ENCODE measurements at regions not wholly inside any gene's neighbourhood (a gene's known extent, or its start where the extent isn't known, plus 50 kb on each side); places are given as distances from the start of the nearest gene placed in this dataset.

DNA sequence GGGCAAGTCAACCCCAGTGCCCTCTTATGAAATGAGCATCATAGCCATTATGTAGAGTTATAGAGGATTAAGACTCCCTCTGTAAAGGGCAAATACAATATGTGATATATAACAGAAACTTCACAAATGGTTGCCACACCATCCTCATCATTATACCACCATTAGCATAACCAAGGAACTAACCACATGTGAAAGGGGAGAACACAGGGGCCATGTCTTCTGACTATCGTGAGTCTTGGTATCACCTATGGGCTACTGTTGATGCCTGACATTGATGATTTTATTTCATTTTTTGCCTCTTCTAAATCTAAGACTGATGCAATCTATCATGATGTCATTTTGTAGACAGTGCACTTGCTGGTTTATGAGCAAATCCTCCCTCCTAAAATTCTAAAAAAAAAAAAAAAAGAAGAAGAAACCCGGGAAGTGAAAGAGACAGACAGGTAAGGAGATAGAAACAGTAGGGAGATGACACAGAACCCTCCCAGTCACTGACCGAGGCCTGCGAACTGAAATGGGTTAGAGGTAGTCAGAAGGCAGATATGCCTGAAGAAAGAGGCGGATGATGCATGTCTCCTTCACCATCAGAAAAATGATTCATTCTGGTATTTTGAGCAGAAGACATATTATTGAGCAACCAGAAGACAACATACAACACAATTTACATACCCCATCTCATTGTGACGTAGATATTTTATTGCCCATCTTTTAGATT is 266.0 kb downstream of the DMAC1 start:
- TF ChIP-seq, protein P1, sequence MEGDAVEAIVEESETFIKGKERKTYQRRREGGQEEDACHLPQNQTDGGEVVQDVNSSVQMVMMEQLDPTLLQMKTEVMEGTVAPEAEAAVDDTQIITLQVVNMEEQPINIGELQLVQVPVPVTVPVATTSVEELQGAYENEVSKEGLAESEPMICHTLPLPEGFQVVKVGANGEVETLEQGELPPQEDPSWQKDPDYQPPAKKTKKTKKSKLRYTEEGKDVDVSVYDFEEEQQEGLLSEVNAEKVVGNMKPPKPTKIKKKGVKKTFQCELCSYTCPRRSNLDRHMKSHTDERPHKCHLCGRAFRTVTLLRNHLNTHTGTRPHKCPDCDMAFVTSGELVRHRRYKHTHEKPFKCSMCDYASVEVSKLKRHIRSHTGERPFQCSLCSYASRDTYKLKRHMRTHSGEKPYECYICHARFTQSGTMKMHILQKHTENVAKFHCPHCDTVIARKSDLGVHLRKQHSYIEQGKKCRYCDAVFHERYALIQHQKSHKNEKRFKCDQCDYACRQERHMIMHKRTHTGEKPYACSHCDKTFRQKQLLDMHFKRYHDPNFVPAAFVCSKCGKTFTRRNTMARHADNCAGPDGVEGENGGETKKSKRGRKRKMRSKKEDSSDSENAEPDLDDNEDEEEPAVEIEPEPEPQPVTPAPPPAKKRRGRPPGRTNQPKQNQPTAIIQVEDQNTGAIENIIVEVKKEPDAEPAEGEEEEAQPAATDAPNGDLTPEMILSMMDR (conservative IDR thresholded peaks at IDR 0.05; ENCODE audit: low read length) = no peak
- TF ChIP-seq EZH2phosphoT487 (IDR thresholded peaks at IDR 0.05; ENCODE audit: borderline replicate concordance) = no peak

All from Loucy (cell line).